HCT116 (cell line): ENCODE measurements at regions not wholly inside any gene's neighbourhood (a gene's known extent, or its start where the extent isn't known, plus 50 kb on each side); places are given as distances from the start of the nearest gene placed in this dataset.

ENCODE experiments used
- ATAC-seq: fragments of 200-7000 bp; cut with Tn5 transposase; 2 replicates; pipeline ENCODE4 v1.9.1; 2020; ENCODE audit warnings: mild to moderate bottlenecking, moderate library complexity
- BruUV-seq: library from RNA; stranded (reverse); fragments of 400-500 nt; replicated peaks from 2 replicates; lab custom pipeline; 2021; lab: Mats Ljungman, UMichigan
- CTCF ChIA-PET: fragments of 300-600 bp; sonication (Branson Sonifier 250); formaldehyde crosslinking; loops from one replicate; lab custom pipeline; 2021; ENCODE audit warnings: antibody characterized with exemption; lab: Charles Lee
- POLR2A ChIA-PET: fragments of 300-600, 350-600 bp; sonication (Branson Sonifier 250); formaldehyde crosslinking; loops from one replicate; lab custom pipeline; 2021; ENCODE audit warnings: antibody characterized with exemption; lab: Charles Lee
- RAD21 ChIA-PET, 2 experiments: fragments of 300-600 bp; sonication (Branson Sonifier 250); formaldehyde crosslinking; loops; one replicate each; lab custom pipeline; 2023; ENCODE audit warnings: low total read pairs in 2 of 2; ENCODE audit not compliant: uncharacterized antibody in 2 of 2, unreplicated experiment in 2 of 2, low non-redundant PET in 1 of 2; lab: Charles Lee
- DNase-seq: peaks from one replicate; pipeline ENCODE4 v3.0.0-alpha.2; 2010; ENCODE audit warnings: low read depth, low spot score
- H2AFZ ChIP-seq: fragments of 200-600 bp; shearing (Covaris generic), sonication (generic); 2 replicates; pipeline ENCODE4 v1.6.1; 2017; ENCODE audit warnings: low read depth, mixed run types, mixed read lengths, antibody characterized with exemption, low read length; ENCODE audit not compliant: poor library complexity, severe bottlenecking
- H3K27ac ChIP-seq: 2 replicates; pipeline ENCODE4 v1.5.1; 2012; ENCODE audit warnings: low read depth, low read length
- H3K27me3 ChIP-seq: fragments of 200-600 bp; sonication (generic); 2 replicates; pipeline ENCODE4 v1.6.1; 2016; ENCODE audit warnings: mixed run types, low read length, mixed read lengths; ENCODE audit not compliant: insufficient read depth
- H3K36me3 ChIP-seq, 2 experiments: fragments of 200-500 bp in 1 of 2; fragments of 200-600 bp in 1 of 2; sonication (Bioruptor generic) in 1 of 2; sonication (generic) in 1 of 2; 2 replicates each; pipeline versions ENCODE4 v1.5.1 to v1.6.1; 2014 to 2016; ENCODE audit warnings: low read length in 2 of 2, inconsistent platforms in 1 of 2, mixed read lengths in 1 of 2, mixed run types in 1 of 2; ENCODE audit not compliant: insufficient read depth in 2 of 2, control insufficient read depth in 1 of 2
- H3K4me1 ChIP-seq, 2 experiments: fragments of 200-600 bp in 1 of 2; sonication (generic) in 1 of 2; 2 replicates each; pipeline versions ENCODE4 v1.5.1 to v1.6.1; 2012 to 2017; ENCODE audit warnings: low read length in 2 of 2, inconsistent platforms in 1 of 2, mild to moderate bottlenecking in 1 of 2, mixed read lengths in 1 of 2, mixed run types in 1 of 2, moderate library complexity in 1 of 2; ENCODE audit not compliant: insufficient read depth in 2 of 2, control insufficient read depth in 1 of 2
- H3K4me2 ChIP-seq: fragments of 200-600 bp; sonication (generic); 2 replicates; pipeline ENCODE4 v1.6.1; 2017; ENCODE audit warnings: mixed run types, low read length, mixed read lengths
- H3K4me3 ChIP-seq, 2 experiments: fragments of 200-600 bp in 1 of 2; sonication (generic) in 1 of 2; replicated peaks in 1 of 2; 2 replicates each; pipeline ENCODE4 v1.5.1; 2011 to 2016; ENCODE audit warnings: low read length in 2 of 2, control low read depth in 1 of 2, low read depth in 1 of 2, mild to moderate bottlenecking in 1 of 2, mixed read lengths in 1 of 2, mixed run types in 1 of 2
- H3K79me2 ChIP-seq: fragments of 200-600 bp; sonication (generic); 2 replicates; pipeline ENCODE4 v1.6.1; 2017; ENCODE audit warnings: mild to moderate bottlenecking, mixed run types, low read length, moderate library complexity, mixed read lengths; ENCODE audit not compliant: insufficient read depth
- H3K9ac ChIP-seq: fragments of 200-600 bp; sonication (generic); 2 replicates; pipeline ENCODE4 v1.6.1; 2016; ENCODE audit warnings: low read length, mixed read lengths
- H3K9me2 ChIP-seq: fragments of 200-600 bp; sonication (generic), shearing (Covaris generic); 2 replicates; pipeline ENCODE4 v1.6.1; 2017; ENCODE audit warnings: mixed run types, mild to moderate bottlenecking, moderate library complexity; ENCODE audit not compliant: insufficient read depth
- H3K9me3 ChIP-seq, 2 experiments: fragments of 200-500 bp in 1 of 2; fragments of 200-600 bp in 1 of 2; sonication (Bioruptor generic) in 1 of 2; sonication (generic) in 1 of 2; 2 replicates each; pipeline ENCODE4 v1.6.1; 2014 to 2017; ENCODE audit warnings: low read length in 2 of 2, mixed read lengths in 2 of 2, inconsistent platforms in 1 of 2, low read depth in 1 of 2, mild to moderate bottlenecking in 1 of 2, mixed run types in 1 of 2, moderate library complexity in 1 of 2; ENCODE audit not compliant: control insufficient read depth in 1 of 2, insufficient read depth in 1 of 2
- H4K20me1 ChIP-seq: fragments of 200-600 bp; sonication (generic), shearing (Covaris generic); 2 replicates; pipeline ENCODE4 v1.6.1; 2017; ENCODE audit warnings: mixed run types, mild to moderate bottlenecking, moderate library complexity; ENCODE audit not compliant: insufficient read depth
- ATF3 ChIP-seq: IDR thresholded peaks from 2 replicates; pipeline ENCODE4 v1.6.1; 2012
- CBX3 ChIP-seq: IDR thresholded peaks from 2 replicates; pipeline ENCODE4 v1.6.1; 2012; ENCODE audit warnings: low read depth
- EZH2phosphoT487 ChIP-seq: fragments of 200-600 bp; IDR thresholded peaks from 2 replicates; pipeline ENCODE4 v1.6.1; 2018; ENCODE audit warnings: antibody characterized with exemption, borderline replicate concordance
- FOSL1 ChIP-seq: IDR thresholded peaks from 2 replicates; pipeline ENCODE4 v1.6.1; 2012; ENCODE audit warnings: low read depth
- MAX ChIP-seq: IDR thresholded peaks from 2 replicates; pipeline ENCODE4 v1.6.1; 2012
- SRF ChIP-seq: IDR thresholded peaks from 2 replicates; pipeline ENCODE4 v1.6.1; 2012; ENCODE audit warnings: low read depth
- ZFX ChIP-seq: fragments of 450-650 bp; IDR thresholded peaks from 2 replicates; pipeline ENCODE4 v1.6.1; 2017
- intact Hi-C: fragments of 100-400 bp; cut with micrococcal nuclease; formaldehyde crosslinking; loops from 2 replicates; pipeline ENCODE4 v1.10.0; 2022
- TF ChIP-seq, protein P1 (sequence below): IDR thresholded peaks from 2 replicates; pipeline ENCODE4 v1.6.1; 2012; ENCODE audit warnings: low read depth

- no peaks in the 10 kb centered on the region for H3K36me3 ChIP-seq
- no peak overlapping the region for H2AFZ ChIP-seq
- DNase-seq (no peak), ATAC-seq (no peak)
- no peaks in the 10 kb centered on the region for H3K79me2 ChIP-seq
- ChIA-PET RAD21 (no interaction called here), CTCF (no interaction called here), POLR2A (no interaction called here)
- H3K9me3 ChIP-seq, result no peaks in the 10 kb centered on the region
- H3K4me2 ChIP-seq, result no peak overlapping the region
- H4K20me1 ChIP-seq, result no peaks in the 10 kb centered on the region
- no peak overlapping the region for H3K9ac ChIP-seq
- H3K9me2 ChIP-seq, result no peaks in the 10 kb centered on the region
- intact Hi-C loops, result no loop called here
- H3K27me3 ChIP-seq, result peaks cover 6% of the 10 kb centered on the region; the same call in 1 of the 2 replicates
- BruUV-seq, result no TSS peak
- H3K4me3 ChIP-seq, result no peak overlapping the region
- no peak overlapping the region for H3K27ac ChIP-seq
- TF ChIP-seq ZFX (no peak), SRF (no peak), FOSL1 (no peak), CBX3 (no peak), ATF3 (no peak), EZH2phosphoT487 (no peak), MAX (no peak)
- TF ChIP-seq, protein P1, sequence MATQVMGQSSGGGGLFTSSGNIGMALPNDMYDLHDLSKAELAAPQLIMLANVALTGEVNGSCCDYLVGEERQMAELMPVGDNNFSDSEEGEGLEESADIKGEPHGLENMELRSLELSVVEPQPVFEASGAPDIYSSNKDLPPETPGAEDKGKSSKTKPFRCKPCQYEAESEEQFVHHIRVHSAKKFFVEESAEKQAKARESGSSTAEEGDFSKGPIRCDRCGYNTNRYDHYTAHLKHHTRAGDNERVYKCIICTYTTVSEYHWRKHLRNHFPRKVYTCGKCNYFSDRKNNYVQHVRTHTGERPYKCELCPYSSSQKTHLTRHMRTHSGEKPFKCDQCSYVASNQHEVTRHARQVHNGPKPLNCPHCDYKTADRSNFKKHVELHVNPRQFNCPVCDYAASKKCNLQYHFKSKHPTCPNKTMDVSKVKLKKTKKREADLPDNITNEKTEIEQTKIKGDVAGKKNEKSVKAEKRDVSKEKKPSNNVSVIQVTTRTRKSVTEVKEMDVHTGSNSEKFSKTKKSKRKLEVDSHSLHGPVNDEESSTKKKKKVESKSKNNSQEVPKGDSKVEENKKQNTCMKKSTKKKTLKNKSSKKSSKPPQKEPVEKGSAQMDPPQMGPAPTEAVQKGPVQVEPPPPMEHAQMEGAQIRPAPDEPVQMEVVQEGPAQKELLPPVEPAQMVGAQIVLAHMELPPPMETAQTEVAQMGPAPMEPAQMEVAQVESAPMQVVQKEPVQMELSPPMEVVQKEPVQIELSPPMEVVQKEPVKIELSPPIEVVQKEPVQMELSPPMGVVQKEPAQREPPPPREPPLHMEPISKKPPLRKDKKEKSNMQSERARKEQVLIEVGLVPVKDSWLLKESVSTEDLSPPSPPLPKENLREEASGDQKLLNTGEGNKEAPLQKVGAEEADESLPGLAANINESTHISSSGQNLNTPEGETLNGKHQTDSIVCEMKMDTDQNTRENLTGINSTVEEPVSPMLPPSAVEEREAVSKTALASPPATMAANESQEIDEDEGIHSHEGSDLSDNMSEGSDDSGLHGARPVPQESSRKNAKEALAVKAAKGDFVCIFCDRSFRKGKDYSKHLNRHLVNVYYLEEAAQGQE, result no peak
- peaks cover 0 to 11% of the 10 kb centered on the region in 2 experiments; a peak in 3 of 4 replicates for H3K4me1 ChIP-seq
Observed at GRCh38 chr10:62738916-62739315, 65.6 kb upstream of the ADO start.
